IMR-90 (cell line): ENCODE measurements at regions not wholly inside any gene's neighbourhood (a gene's known extent, or its start where the extent isn't known, plus 50 kb on each side); places are given as distances from the start of the nearest gene placed in this dataset.

ENCODE experiments used
- ATAC-seq: fragments of 200-7000 bp; cut with Tn5 transposase; 2 replicates; pipeline ENCODE4 v1.9.1; 2020; ENCODE audit warnings: low read depth, mild to moderate bottlenecking, moderate library complexity
- BruUV-seq: library from RNA; stranded (reverse); fragments of 400-500 nt; replicated peaks from 2 replicates; lab custom pipeline; 2021; lab: Mats Ljungman, UMichigan
- CTCF ChIA-PET: fragments of 300-600 bp; formaldehyde crosslinking; extraction: SDS; loops from one replicate; lab custom pipeline; 2021; ENCODE audit warnings: antibody characterized with exemption; lab: Yijun Ruan, JAX
- POLR2A ChIA-PET: fragments of 300-600 bp; sonication (Branson Sonifier 250); formaldehyde crosslinking; loops from one replicate; lab custom pipeline; 2022; ENCODE audit warnings: antibody characterized with exemption; ENCODE audit not compliant: unreplicated experiment; lab: Charles Lee
- DNase-seq: peaks from one replicate; pipeline ENCODE4 v3.0.0; 2013
- H2AFZ ChIP-seq: replicated peaks from 2 replicates; pipeline ENCODE3; 2013; ENCODE audit warnings: low read length, mild to moderate bottlenecking; ENCODE audit not compliant: poor library complexity
- H2AK5ac ChIP-seq: 2 replicates; pipeline ENCODE4 v1.6.1; 2013; ENCODE audit warnings: low read depth, low read length, inconsistent platforms
- H2AK9ac ChIP-seq: replicated peaks from 2 replicates; pipeline ENCODE3; 2013; ENCODE audit warnings: mild to moderate bottlenecking, low read depth, low read length, moderate library complexity; ENCODE audit not compliant: poor library complexity
- H2BK120ac ChIP-seq: 2 replicates; pipeline ENCODE4 v1.6.1; 2013; ENCODE audit warnings: low read depth, low read length, inconsistent platforms
- H2BK15ac ChIP-seq: 3 replicates; pipeline ENCODE4 v1.6.1; 2013; ENCODE audit warnings: low read depth, low read length, inconsistent platforms
- H2BK20ac ChIP-seq: 2 replicates; pipeline ENCODE4 v1.6.1; 2013; ENCODE audit warnings: low read depth, mild to moderate bottlenecking, inconsistent platforms, low read length, moderate library complexity
- H2BK5ac ChIP-seq: 2 replicates; pipeline ENCODE4 v1.6.1; 2013; ENCODE audit warnings: mild to moderate bottlenecking, low read depth, low read length, inconsistent platforms; ENCODE audit not compliant: poor library complexity, severe bottlenecking
- H3K14ac ChIP-seq: replicated peaks from 2 replicates; pipeline ENCODE4 v1.6.1; 2013; ENCODE audit warnings: low read depth, low read length, inconsistent platforms
- H3K18ac ChIP-seq: 2 replicates; pipeline ENCODE4 v1.6.1; 2013; ENCODE audit warnings: low read depth, low read length, control low read depth
- H3K23ac ChIP-seq: 2 replicates; pipeline ENCODE4 v1.6.1; 2013; ENCODE audit warnings: low read depth, low read length, inconsistent platforms
- H3K27ac ChIP-seq: 2 replicates; pipeline ENCODE4 v1.5.1; 2013; ENCODE audit warnings: mild to moderate bottlenecking, control low read depth, low read length; ENCODE audit not compliant: insufficient read depth
- H3K27me3 ChIP-seq: 2 replicates; pipeline ENCODE4 v1.6.1; 2013; ENCODE audit warnings: low read length; ENCODE audit not compliant: control insufficient read depth, insufficient read depth
- H3K36me3 ChIP-seq: 2 replicates; pipeline ENCODE4 v1.6.1; 2013; ENCODE audit warnings: low read length, mixed read lengths; ENCODE audit not compliant: control insufficient read depth, insufficient read depth
- H3K4ac ChIP-seq: 2 replicates; pipeline ENCODE4 v1.6.1; 2013; ENCODE audit warnings: low read depth, low read length, inconsistent platforms
- H3K4me1 ChIP-seq: 2 replicates; pipeline ENCODE4 v1.6.1; 2013; ENCODE audit warnings: low read length, mixed read lengths; ENCODE audit not compliant: control insufficient read depth, insufficient read depth
- H3K4me2 ChIP-seq: 2 replicates; pipeline ENCODE4 v1.6.1; 2013; ENCODE audit warnings: low read depth, mild to moderate bottlenecking, control low read depth, low read length, moderate library complexity
- H3K4me3 ChIP-seq: 2 replicates; pipeline ENCODE4 v1.5.1; 2013; ENCODE audit warnings: low read depth, mild to moderate bottlenecking, control low read depth, low read length, moderate library complexity; ENCODE audit not compliant: insufficient read depth
- H3K56ac ChIP-seq: 2 replicates; pipeline ENCODE4 v1.6.1; 2013; ENCODE audit warnings: low read length, inconsistent platforms; ENCODE audit not compliant: insufficient read depth; ENCODE audit errors: extremely low read depth
- H3K79me1 ChIP-seq, 2 experiments: 2 replicates each; pipeline ENCODE4 v1.6.1; 2013; ENCODE audit warnings: low read length in 2 of 2, inconsistent platforms in 1 of 2, low read depth in 1 of 2
- H3K9ac ChIP-seq: 2 replicates; pipeline ENCODE4 v1.6.1; 2013; ENCODE audit warnings: low read depth, low read length, control low read depth
- H3K9me1 ChIP-seq: 2 replicates; pipeline ENCODE4 v1.6.1; 2013; ENCODE audit warnings: low read length, inconsistent platforms; ENCODE audit not compliant: insufficient read depth
- H3K9me3 ChIP-seq: 2 replicates; pipeline ENCODE4 v1.6.1; 2013; ENCODE audit warnings: low read length; ENCODE audit not compliant: control insufficient read depth, insufficient read depth
- H4K20me1 ChIP-seq: 2 replicates; pipeline ENCODE4 v1.6.1; 2013; ENCODE audit warnings: low read length, inconsistent platforms; ENCODE audit not compliant: insufficient read depth
- H4K5ac ChIP-seq: 2 replicates; pipeline ENCODE4 v1.6.1; 2013; ENCODE audit warnings: mild to moderate bottlenecking, low read depth, low read length, control low read depth
- H4K8ac ChIP-seq, 2 experiments: 2 replicates each; pipeline ENCODE4 v1.6.1; 2013; ENCODE audit warnings: low read depth in 2 of 2, low read length in 2 of 2, control low read depth in 1 of 2, inconsistent platforms in 1 of 2
- H4K91ac ChIP-seq: 2 replicates; pipeline ENCODE4 v1.6.1; 2013; ENCODE audit warnings: low read depth, low read length, inconsistent platforms; ENCODE audit not compliant: insufficient read depth
- RCOR1 ChIP-seq: IDR thresholded peaks from 2 replicates; pipeline ENCODE4 v1.6.1; 2012; ENCODE audit warnings: mild to moderate bottlenecking, low read length, improper control_type of control experiment; ENCODE audit not compliant: insufficient replicate concordance
- WGBS, 2 experiments: methylation state at CpG; one replicate each; pipeline versions ENCODE4 v1.1.5 to v1.1.7; 2013; ENCODE audit warnings: missing lambda C conversion rate in 2 of 2; ENCODE audit not compliant: insufficient read length in 1 of 2; ENCODE audit errors: extremely low coverage in 2 of 2; 5-methylcytosine and 5-hydroxymethylcytosine counted together
- dilution Hi-C: fragments of 300-500 bp; cut with HindIII; formaldehyde crosslinking; loops from one replicate; pipeline ENCODE4 v1.14.3; 2018; ENCODE audit warnings: low sequenced_read_pairs; ENCODE audit not compliant: unreplicated experiment
- in situ Hi-C: fragments of 300-500 bp; cut with MboI; formaldehyde crosslinking; loops from 3 replicates; pipeline ENCODE4 v1.14.3; 2019; ENCODE audit warnings: low sequenced_read_pairs, inconsistent platforms, mixed read lengths
- intact Hi-C: fragments of 100-400 bp; cut with micrococcal nuclease; formaldehyde crosslinking; loops from 2 replicates; pipeline ENCODE4 v1.10.0; 2022
- TF ChIP-seq, protein P1 (sequence below): fragments of 150-350 bp; IDR thresholded peaks from 2 replicates; pipeline ENCODE4 v1.6.1; 2016; ENCODE audit warnings: low read depth, mild to moderate bottlenecking, low read length, moderate library complexity, borderline replicate concordance
- TF ChIP-seq, protein P2 (sequence below): fragments of 150-350 bp; IDR thresholded peaks from 2 replicates; pipeline ENCODE4 v1.6.1; 2017; ENCODE audit warnings: mild to moderate bottlenecking, antibody characterized with exemption, low read length, low read depth

DNA sequence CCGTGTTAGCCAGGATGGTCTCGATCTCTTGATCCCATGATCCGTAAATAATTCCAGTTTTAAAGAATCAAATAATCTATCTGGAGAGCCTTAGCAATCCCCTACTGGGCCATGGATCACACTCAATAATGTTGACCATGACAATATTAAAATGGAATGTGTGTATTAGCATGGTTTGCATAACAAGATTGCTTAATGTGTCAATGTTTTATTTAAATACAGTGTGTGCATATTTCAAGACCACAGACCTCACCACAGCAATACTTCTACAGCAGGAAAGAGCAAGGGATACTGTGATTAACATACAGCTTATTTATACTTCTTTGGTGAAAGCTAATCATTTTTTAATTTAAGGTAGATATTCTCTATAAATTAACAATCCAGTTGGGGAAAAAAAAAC, 470.4 kb downstream of the TFAP2B start:
- no peaks in the 10 kb centered on the region for H4K20me1 ChIP-seq
- H4K5ac ChIP-seq: no peak overlapping the region
- no peak overlapping the region for H3K4ac ChIP-seq
- no peaks in the 10 kb centered on the region for H3K27me3 ChIP-seq
- H3K79me1 ChIP-seq: no peaks in the 10 kb centered on the region
- intact Hi-C loops (no loop called here), dilution Hi-C loops (no loop called here), in situ Hi-C loops (no loop called here)
- H3K4me1 ChIP-seq: no peaks in the 10 kb centered on the region
- TF ChIP-seq, protein P1, sequence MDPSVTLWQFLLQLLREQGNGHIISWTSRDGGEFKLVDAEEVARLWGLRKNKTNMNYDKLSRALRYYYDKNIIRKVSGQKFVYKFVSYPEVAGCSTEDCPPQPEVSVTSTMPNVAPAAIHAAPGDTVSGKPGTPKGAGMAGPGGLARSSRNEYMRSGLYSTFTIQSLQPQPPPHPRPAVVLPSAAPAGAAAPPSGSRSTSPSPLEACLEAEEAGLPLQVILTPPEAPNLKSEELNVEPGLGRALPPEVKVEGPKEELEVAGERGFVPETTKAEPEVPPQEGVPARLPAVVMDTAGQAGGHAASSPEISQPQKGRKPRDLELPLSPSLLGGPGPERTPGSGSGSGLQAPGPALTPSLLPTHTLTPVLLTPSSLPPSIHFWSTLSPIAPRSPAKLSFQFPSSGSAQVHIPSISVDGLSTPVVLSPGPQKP: no peak
- TF ChIP-seq, protein P2, sequence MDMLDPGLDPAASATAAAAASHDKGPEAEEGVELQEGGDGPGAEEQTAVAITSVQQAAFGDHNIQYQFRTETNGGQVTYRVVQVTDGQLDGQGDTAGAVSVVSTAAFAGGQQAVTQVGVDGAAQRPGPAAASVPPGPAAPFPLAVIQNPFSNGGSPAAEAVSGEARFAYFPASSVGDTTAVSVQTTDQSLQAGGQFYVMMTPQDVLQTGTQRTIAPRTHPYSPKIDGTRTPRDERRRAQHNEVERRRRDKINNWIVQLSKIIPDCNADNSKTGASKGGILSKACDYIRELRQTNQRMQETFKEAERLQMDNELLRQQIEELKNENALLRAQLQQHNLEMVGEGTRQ: no peak
- no peak for TF ChIP-seq RCOR1
- BruUV-seq: no TSS peak
- ChIA-PET CTCF (no interaction called here), POLR2A (no interaction called here)
- no peak overlapping the region for H2BK20ac ChIP-seq
- H3K36me3 ChIP-seq: no peaks in the 10 kb centered on the region
- ATAC-seq: no peak
- H3K27ac ChIP-seq: no peak overlapping the region
- H3K23ac ChIP-seq: no peak overlapping the region
- H4K8ac ChIP-seq: no peak overlapping the region
- H2BK5ac ChIP-seq: no peak overlapping the region
- DNase-seq: no peak
- H3K9ac ChIP-seq: no peak overlapping the region
- no peak overlapping the region for H3K56ac ChIP-seq
- no peak overlapping the region for H2BK15ac ChIP-seq
- no peak overlapping the region for H2AK5ac ChIP-seq
- no peak overlapping the region for H2AFZ ChIP-seq
- no peaks in the 10 kb centered on the region; the same call in 1 of the 2 replicates for H3K9me3 ChIP-seq
- no peak overlapping the region for H3K14ac ChIP-seq
- H3K18ac ChIP-seq: no peak overlapping the region
- no peak overlapping the region for H2BK120ac ChIP-seq
- WGBS, 2 experiments: no CpG with 5 or more reads among the region's 3 CpGs
- no peak overlapping the region for H2AK9ac ChIP-seq
- no peaks in the 10 kb centered on the region for H3K9me1 ChIP-seq
- H3K4me3 ChIP-seq: no peak overlapping the region
- H4K91ac ChIP-seq: no peak overlapping the region
- no peak overlapping the region for H3K4me2 ChIP-seq
